ENCODE measurements at regions not wholly inside any gene's neighbourhood (a gene's known extent, or its start where the extent isn't known, plus 50 kb on each side); places are given as distances from the start of the nearest gene placed in this dataset.

DNA sequence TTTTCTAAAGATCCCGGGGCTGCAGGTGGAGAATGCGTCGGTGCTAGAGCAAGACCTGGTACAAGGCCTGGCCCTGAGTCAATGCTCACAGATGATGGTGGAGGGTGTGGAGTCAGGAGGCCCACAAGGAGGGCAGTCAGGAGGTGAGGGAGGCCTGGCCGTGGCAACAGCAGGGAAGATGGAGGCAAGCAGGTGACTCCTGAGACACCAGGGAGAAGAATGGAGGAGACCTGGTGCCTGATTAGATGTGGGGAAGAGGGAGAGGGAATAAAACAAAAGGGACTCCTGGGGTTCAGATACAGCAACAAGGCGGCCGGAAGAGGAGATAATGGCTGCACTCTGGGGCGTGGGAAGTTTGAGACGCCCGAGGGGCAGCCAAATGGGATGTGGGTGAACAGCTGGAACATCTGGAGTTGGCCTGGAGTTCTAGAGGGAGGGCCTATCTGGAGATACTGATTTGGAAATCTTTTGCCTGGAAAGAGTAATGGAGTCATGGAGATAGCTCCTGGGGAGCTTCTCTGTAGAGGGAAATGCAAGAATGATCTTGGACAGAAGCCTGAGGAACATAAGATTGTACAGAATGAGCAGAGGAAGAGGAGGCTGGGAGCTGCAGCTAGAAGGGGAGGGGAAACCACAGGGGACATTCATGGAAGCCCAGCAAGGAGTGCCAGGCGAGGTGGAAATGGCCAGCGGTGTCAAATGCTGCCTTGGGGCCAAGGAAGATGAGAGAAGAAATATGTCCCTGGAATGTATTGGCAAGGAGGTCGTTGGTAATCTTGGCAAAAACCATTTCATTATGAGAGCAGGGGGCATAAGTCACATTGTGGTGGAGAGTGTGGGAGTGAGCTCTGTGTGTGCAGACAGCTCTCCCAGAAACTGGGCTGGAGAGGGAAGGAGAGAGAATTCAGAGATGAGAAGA is 67.5 kb upstream of the CORO2B start:
- TF ChIP-seq, protein P1, sequence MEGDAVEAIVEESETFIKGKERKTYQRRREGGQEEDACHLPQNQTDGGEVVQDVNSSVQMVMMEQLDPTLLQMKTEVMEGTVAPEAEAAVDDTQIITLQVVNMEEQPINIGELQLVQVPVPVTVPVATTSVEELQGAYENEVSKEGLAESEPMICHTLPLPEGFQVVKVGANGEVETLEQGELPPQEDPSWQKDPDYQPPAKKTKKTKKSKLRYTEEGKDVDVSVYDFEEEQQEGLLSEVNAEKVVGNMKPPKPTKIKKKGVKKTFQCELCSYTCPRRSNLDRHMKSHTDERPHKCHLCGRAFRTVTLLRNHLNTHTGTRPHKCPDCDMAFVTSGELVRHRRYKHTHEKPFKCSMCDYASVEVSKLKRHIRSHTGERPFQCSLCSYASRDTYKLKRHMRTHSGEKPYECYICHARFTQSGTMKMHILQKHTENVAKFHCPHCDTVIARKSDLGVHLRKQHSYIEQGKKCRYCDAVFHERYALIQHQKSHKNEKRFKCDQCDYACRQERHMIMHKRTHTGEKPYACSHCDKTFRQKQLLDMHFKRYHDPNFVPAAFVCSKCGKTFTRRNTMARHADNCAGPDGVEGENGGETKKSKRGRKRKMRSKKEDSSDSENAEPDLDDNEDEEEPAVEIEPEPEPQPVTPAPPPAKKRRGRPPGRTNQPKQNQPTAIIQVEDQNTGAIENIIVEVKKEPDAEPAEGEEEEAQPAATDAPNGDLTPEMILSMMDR (IDR thresholded peaks at IDR 0.05; ENCODE audit: insufficient read depth, low read length) = no peak
- no peak overlapping the region for H3K4me3 ChIP-seq (ENCODE audit: low read depth, low read length)
- DNase-seq (ENCODE audit: low read depth) = peak; percentile 95

DNA sequence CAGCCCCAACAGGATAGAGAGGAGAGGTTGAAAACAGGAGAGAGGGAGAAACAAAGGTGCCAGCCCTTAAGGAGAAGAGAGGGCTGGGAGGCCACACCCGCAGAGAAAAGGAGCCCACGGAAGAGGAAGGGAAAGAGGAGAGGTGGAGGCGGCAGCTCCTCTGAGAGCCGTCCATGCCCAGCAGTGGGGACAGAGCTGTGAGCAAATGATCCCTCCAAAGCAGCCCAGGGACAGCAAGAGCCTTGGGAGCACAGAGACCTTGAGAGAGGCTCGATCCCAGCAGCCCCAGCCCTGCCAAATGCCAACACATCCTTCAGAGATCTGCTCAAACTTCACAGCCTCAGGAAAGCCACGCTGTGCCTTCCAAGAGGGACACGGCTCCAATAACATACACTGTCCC is 66.7 kb upstream of the CORO2B start:
- H3K4me3 ChIP-seq (ENCODE audit: low read depth, low read length) = no peak overlapping the region
- TF ChIP-seq, protein P1 (IDR thresholded peaks at IDR 0.05; ENCODE audit: insufficient read depth, low read length) = no peak
- no peak for DNase-seq (ENCODE audit: low read depth)

- H3K4me3 ChIP-seq (ENCODE audit: low read depth, low read length) = no peak overlapping the region
- no peak for DNase-seq (ENCODE audit: low read depth)
- TF ChIP-seq, protein P1 (IDR thresholded peaks at IDR 0.05; ENCODE audit: insufficient read depth, low read length) = no peak
These were observed 66.2 kb upstream of the CORO2B start for GRCh38 chr15:68512598-68512997.

GRCh38 chr15:68515371-68516095 is 63.3 kb upstream of the CORO2B start:
- DNase-seq (ENCODE audit: low read depth) = no peak
- TF ChIP-seq, protein P1 (IDR thresholded peaks at IDR 0.05; ENCODE audit: insufficient read depth, low read length) = no peak
- no peak overlapping the region for H3K4me3 ChIP-seq (ENCODE audit: low read depth, low read length)

DNA sequence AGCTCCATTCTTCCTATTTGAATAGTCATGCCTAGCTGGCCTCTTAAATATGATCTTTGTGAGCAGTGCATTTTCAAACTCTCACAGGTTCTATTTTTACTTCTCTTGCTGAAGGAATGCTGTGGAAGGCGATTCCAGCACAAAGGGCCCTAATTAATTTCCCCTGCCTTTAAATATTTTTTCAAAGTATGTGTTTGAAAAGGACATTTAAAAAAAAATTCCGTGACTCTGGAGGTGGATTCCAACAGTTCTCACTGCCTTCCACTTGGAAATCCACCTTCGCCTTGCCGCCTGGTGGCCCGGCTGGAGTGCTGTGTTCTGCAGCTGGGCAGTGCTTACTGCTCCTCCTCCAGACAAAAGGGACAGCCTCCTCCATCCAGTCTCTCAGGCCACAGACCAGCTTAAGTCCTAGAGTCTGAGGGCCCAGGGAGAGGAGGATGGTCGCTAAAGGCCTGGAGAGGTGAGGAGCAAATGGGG is 61.5 kb upstream of the CORO2B start:
- TF ChIP-seq, protein P1 (IDR thresholded peaks at IDR 0.05; ENCODE audit: insufficient read depth, low read length) = peak; percentile 55
- H3K4me3 ChIP-seq (ENCODE audit: low read depth, low read length) = no peak overlapping the region
- DNase-seq (ENCODE audit: low read depth) = peak; percentile 63

DNA sequence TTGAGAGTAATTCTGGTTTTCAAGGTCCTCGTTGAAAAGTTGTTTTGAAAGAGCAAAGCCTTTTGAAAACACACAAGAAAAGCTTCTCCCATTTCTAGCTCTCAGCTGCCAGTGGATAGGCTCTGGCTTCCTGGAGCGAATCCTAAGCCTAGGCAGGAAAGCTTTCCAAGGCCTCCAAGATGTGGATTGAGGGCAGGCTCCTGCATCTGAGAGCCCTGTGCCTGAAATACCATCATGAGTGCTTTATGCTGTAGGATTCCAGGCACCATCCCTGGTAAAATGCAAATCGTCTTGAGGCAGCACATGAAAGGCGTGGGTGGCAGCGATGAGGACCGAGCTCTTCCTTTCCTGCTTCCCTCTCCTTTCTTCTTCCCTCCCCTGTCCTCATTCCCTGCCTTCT is 60.7 kb upstream of the CORO2B start:
- TF ChIP-seq, protein P1 (IDR thresholded peaks at IDR 0.05; ENCODE audit: insufficient read depth, low read length) = no peak
- peak; percentile 36 for DNase-seq (ENCODE audit: low read depth)
- no peak overlapping the region for H3K4me3 ChIP-seq (ENCODE audit: low read depth, low read length)

Data from fibroblast of the aortic adventitia (primary cell).